Tibial artery (tissue), 4 donors: ENCODE measurements at regions not wholly inside any gene's neighbourhood (a gene's known extent, or its start where the extent isn't known, plus 50 kb on each side); places are given as distances from the start of the nearest gene placed in this dataset.
"Not testable (repeated sequence)": the region's sequence is repeated elsewhere in the genome, so short reads cannot be mapped to it uniquely, and the experiment has no call there.

ENCODE experiments used
- DNase-seq, 2 donors: peaks; one replicate each; pipeline ENCODE4 v3.0.0-alpha.2; 2019
- H3K27ac ChIP-seq, 2 donors: fragments of 200-600 bp; sonication (generic) in 1 of 2; 1 replicate in 1 of 2; 2 replicates in 1 of 2; pipeline ENCODE4 v1.5.1; 2018 to 2019; ENCODE audit warnings: mild to moderate bottlenecking in 1 of 2
- H3K27me3 ChIP-seq, 2 donors: fragments of 200-600 bp; sonication (generic) in 1 of 2; one replicate each; pipeline versions ENCODE4 v1.5.1 to v1.6.0; 2016 to 2019
- H3K36me3 ChIP-seq, 3 donors: fragments of 200-600 bp; sonication (generic) in 2 of 3; one replicate each; pipeline ENCODE4 v1.5.1; 2016 to 2019; ENCODE audit warnings: mild to moderate bottlenecking in 2 of 3
- H3K4me1 ChIP-seq, 4 donors: fragments of 200-600 bp; sonication (generic) in 2 of 4; 1 replicate in 3 of 4; 2 replicates in 1 of 4; pipeline ENCODE4 v1.5.1; 2016 to 2019
- H3K4me3 ChIP-seq, 2 donors: fragments of 200-600 bp; sonication (generic) in 1 of 2; 1 replicate in 1 of 2; 2 replicates in 1 of 2; pipeline ENCODE4 v1.5.1; 2018 to 2019; ENCODE audit warnings: mild to moderate bottlenecking in 2 of 2
- H3K9me3 ChIP-seq, 3 donors: fragments of 200-600 bp; sonication (generic) in 1 of 3; one replicate each; pipeline ENCODE4 v1.5.1; 2016 to 2019
- CTCF ChIP-seq, 2 experiments: fragments of 200-600 bp in 1 of 2; fragments of 450-650 bp in 1 of 2; IDR thresholded peaks; one replicate each; pipeline ENCODE4 v1.5.1; 2017 to 2019; ENCODE audit warnings: antibody characterized with exemption in 2 of 2, mild to moderate bottlenecking in 1 of 2, moderate library complexity in 1 of 2
- intact Hi-C: fragments of 100-400 bp; cut with DNase I; formaldehyde crosslinking; loops from one replicate; pipeline ENCODE4 v1.15.0; 2023; ENCODE audit warnings: low total_unique reads

GRCh38 chr3:135655328-135655727 lies 310.2 kb upstream of the PPP2R3A start:
- intact Hi-C loops = no loop called here
- no peaks in the 10 kb centered on the region for H3K9me3 ChIP-seq
- H3K36me3 ChIP-seq = no peaks in the 10 kb centered on the region
- no peak for TF ChIP-seq CTCF (IDR thresholded peaks at IDR 0.05)
- no peak overlapping the region for H3K4me3 ChIP-seq
- no peak overlapping the region for H3K27ac ChIP-seq
- H3K4me1 ChIP-seq = no peaks in the 10 kb centered on the region
- no peak for DNase-seq
- H3K27me3 ChIP-seq = no peaks in the 10 kb centered on the region

DNA sequence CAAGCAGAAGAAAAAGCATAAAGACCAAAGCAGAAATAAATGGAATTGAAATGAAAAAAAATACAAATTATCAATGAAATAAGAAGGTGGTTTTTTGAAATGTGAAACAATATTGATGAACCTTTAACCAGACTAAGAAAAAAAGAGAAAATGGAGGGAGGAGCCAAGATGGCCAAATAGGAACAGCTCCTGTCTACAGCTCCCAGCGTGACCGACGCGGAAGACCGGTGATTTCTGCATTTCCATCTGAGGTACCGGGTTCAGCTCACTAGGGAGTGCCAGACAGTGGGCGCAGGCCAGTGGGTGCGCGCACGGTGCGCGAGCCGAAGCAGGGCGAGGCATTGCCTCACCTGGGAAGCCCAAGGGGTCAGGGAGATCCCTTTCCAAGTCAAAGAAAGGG lies 307.1 kb upstream of the PPP2R3A start:
- H3K36me3 ChIP-seq, H3K27me3 ChIP-seq, H3K9me3 ChIP-seq, intact Hi-C loops, DNase-seq, H3K4me1 ChIP-seq, H3K4me3 ChIP-seq, H3K27ac ChIP-seq: not testable (repeated sequence)

GRCh38 chr3:135667061-135667460 lies 298.5 kb upstream of the PPP2R3A start:
- DNase-seq = no peak
- Histone ChIP-seq H3K4me3 (no peak overlapping the region), H3K9me3 (peaks cover 0 to 9% (median 5%) of the 10 kb centered on the region in 3 donors), H3K4me1 (no peaks in the 10 kb centered on the region), H3K36me3 (no peaks in the 10 kb centered on the region), H3K27ac (no peak overlapping the region), H3K27me3 (no peaks in the 10 kb centered on the region)
- no peak for TF ChIP-seq CTCF (IDR thresholded peaks at IDR 0.05)
- intact Hi-C loops = no loop called here

GRCh38 chr3:135674508-135674907 lies 291.0 kb upstream of the PPP2R3A start:
- Histone ChIP-seq H3K4me1 (no peaks in the 10 kb centered on the region), H3K27me3 (no peaks in the 10 kb centered on the region), H3K4me3 (no peak overlapping the region), H3K27ac (no peak overlapping the region), H3K9me3 (no peaks in the 10 kb centered on the region), H3K36me3 (no peaks in the 10 kb centered on the region)
- no peak for TF ChIP-seq CTCF (IDR thresholded peaks at IDR 0.05)
- intact Hi-C loops = no loop called here
- no peak for DNase-seq

- no peak for TF ChIP-seq CTCF (IDR thresholded peaks at IDR 0.05)
- H3K36me3 ChIP-seq = no peaks in the 10 kb centered on the region
- no peaks in the 10 kb centered on the region for H3K4me1 ChIP-seq
- DNase-seq = no peak
- H3K27ac ChIP-seq = no peak overlapping the region
- no peaks in the 10 kb centered on the region for H3K27me3 ChIP-seq
- H3K4me3 ChIP-seq = no peak overlapping the region
- H3K9me3 ChIP-seq = peaks cover 0 to 7% (median 0%) of the 10 kb centered on the region in 3 donors
- intact Hi-C loops = no loop called here
These were observed 287.1 kb upstream of the PPP2R3A start for GRCh38 chr3:135678386-135678785.

- H3K27ac ChIP-seq = no peak overlapping the region
- H3K27me3 ChIP-seq = no peaks in the 10 kb centered on the region
- DNase-seq = no peak
- no peak overlapping the region for H3K4me3 ChIP-seq
- no peaks in the 10 kb centered on the region for H3K4me1 ChIP-seq
- peaks cover 0 to 4% (median 0%) of the 10 kb centered on the region in 3 donors for H3K9me3 ChIP-seq
- H3K36me3 ChIP-seq = no peaks in the 10 kb centered on the region
- no peak for TF ChIP-seq CTCF (IDR thresholded peaks at IDR 0.05)
- intact Hi-C loops = no loop called here
These were observed 277.5 kb upstream of the PPP2R3A start for GRCh38 chr3:135688003-135688402.
